Lower leg skin (tissue), 4 donors: ENCODE measurements at regions not wholly inside any gene's neighbourhood (a gene's known extent, or its start where the extent isn't known, plus 50 kb on each side); places are given as distances from the start of the nearest gene placed in this dataset.

ENCODE experiments used
- DNase-seq, 2 donors: peaks; one replicate each; pipeline ENCODE4 v3.0.0-alpha.2; 2019; ENCODE audit warnings: low spot score in 2 of 2
- H3K4me3 ChIP-seq: fragments of 200-600 bp; sonication (generic); 2 replicates; pipeline ENCODE4 v1.5.1; 2017; ENCODE audit warnings: mild to moderate bottlenecking, low read depth; ENCODE audit not compliant: poor library complexity, severe bottlenecking
- CTCF ChIP-seq, 3 donors: fragments of 450-650 bp; IDR thresholded peaks; one replicate each; pipeline ENCODE4 v1.5.1; 2016; ENCODE audit warnings: antibody characterized with exemption in 3 of 3, mild to moderate bottlenecking in 3 of 3, moderate library complexity in 2 of 3
- POLR2A ChIP-seq, 2 donors: fragments of 450-650 bp; IDR thresholded peaks; one replicate each; pipeline ENCODE4 v1.6.1; 2016 to 2017; ENCODE audit warnings: antibody characterized with exemption in 2 of 2, mild to moderate bottlenecking in 1 of 2, moderate library complexity in 1 of 2
- WGBS, 2 donors: methylation state at CpG; one replicate each; pipeline ENCODE4 v1.1.5; 2018; 5-methylcytosine and 5-hydroxymethylcytosine counted together
- intact Hi-C: fragments of 100-400 bp; cut with DNase I; formaldehyde crosslinking; loops from one replicate; pipeline ENCODE4 v1.15.0; 2023; ENCODE audit warnings: low total_unique reads

DNA sequence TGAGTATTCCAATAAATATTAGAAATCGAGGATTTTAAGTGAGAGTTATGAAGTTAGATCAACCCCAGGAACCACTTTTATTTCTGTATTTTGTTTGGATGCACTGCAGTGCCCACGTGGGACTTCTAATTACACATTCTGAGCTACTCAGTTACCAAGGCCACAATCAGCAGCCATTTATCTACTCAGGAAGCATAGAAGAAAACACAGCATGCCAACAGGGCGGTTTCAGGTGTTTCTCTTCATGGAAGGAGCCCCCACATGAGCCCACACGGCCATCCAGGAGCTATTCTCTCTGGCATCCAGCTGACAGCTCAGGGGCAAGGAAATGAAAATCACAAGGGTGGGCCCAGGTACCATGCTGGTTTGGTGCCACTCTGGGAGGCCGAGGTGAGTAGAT lies 266.5 kb upstream of the MKLN1 start:
- no peak for DNase-seq
- TF ChIP-seq CTCF (IDR thresholded peaks at IDR 0.05) (no peak), POLR2A (IDR thresholded peaks at IDR 0.05) (no peak)
- 74 to 75% methylated on average over 5 of the region's 5 CpGs for WGBS, 2 donors
- H3K4me3 ChIP-seq, result no peak overlapping the region
- intact Hi-C loops, result no loop called here

DNA sequence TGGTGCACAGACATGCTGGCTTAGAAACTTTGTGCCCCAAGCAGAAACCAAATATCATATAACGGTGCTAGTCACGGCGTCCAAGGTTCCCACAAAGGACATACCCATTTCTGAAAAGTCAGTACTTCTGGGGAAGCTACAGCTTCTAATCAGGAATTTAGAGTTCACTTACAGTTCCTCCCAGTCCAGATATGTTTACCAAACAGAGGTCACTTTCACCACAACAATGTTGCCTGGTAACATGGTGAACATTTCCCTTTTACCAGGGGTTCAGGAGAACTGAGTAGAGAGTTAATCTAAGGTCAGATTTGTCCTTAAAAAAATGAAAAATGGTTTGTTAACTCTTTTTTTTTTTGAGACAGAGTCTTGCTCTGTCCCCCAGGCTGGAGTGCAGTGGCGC lies 265.9 kb upstream of the MKLN1 start:
- intact Hi-C loops, result no loop called here
- TF ChIP-seq CTCF (IDR thresholded peaks at IDR 0.05) (no peak), POLR2A (IDR thresholded peaks at IDR 0.05) (no peak)
- no peak overlapping the region for H3K4me3 ChIP-seq
- DNase-seq, result no peak
- WGBS, 2 donors, result 86 to 92% methylated on average over 4 of the region's 4 CpGs

GRCh38 chr7:131066635-131067034 lies 261.0 kb upstream of the MKLN1 start:
- TF ChIP-seq CTCF (IDR thresholded peaks at IDR 0.05), result no peak
- TF ChIP-seq POLR2A (IDR thresholded peaks at IDR 0.05), result no peak
- intact Hi-C loops, result no loop called here
- DNase-seq, result no peak
- no peak overlapping the region for H3K4me3 ChIP-seq

DNA sequence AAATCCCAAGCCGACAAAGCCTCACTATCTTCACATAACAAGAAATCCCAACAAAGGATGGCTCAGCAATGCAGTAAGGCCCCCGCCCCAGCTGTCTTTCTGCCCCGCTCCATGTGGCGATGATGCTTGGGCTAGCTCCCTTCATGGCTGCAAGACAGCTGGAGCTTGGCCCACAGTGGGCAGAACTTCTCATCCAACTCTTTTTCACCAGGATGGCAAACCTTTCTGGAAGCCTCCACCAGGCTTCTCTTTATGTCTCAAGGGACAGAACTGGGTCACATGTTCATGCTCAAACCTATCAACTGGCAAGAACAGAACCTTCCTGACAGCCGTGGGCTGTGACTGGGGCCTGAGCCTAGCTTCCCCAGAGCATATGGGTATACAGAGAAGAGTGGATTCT lies 260.5 kb upstream of the MKLN1 start:
- intact Hi-C loops, result no loop called here
- TF ChIP-seq CTCF (IDR thresholded peaks at IDR 0.05) (no peak), POLR2A (IDR thresholded peaks at IDR 0.05) (no peak)
- no peak overlapping the region for H3K4me3 ChIP-seq
- no peak for DNase-seq
- 63 to 68% methylated on average over 5 of the region's 5 CpGs for WGBS, 2 donors

GRCh38 chr7:131068604-131069021 lies 259.1 kb upstream of the MKLN1 start:
- intact Hi-C loops, result no loop called here
- TF ChIP-seq CTCF (IDR thresholded peaks at IDR 0.05) (no peak), POLR2A (IDR thresholded peaks at IDR 0.05) (no peak)
- no peak overlapping the region for H3K4me3 ChIP-seq
- no peak for DNase-seq
- 23 to 43% methylated on average over 2 of the region's 2 CpGs for WGBS, 2 donors

- DNase-seq, result no peak
- TF ChIP-seq CTCF (IDR thresholded peaks at IDR 0.05), result no peak
- no peak for TF ChIP-seq POLR2A (IDR thresholded peaks at IDR 0.05)
- intact Hi-C loops, result no loop called here
- H3K4me3 ChIP-seq, result no peak overlapping the region
- 55 to 60% methylated on average over 10 of the region's 10 CpGs for WGBS, 2 donors
Measured at GRCh38 chr7:131071786-131072504, 255.7 kb upstream of the MKLN1 start.
